ENCODE measurements at regions not wholly inside any gene's neighbourhood (a gene's known extent, or its start where the extent isn't known, plus 50 kb on each side); places are given as distances from the start of the nearest gene placed in this dataset.
"Not testable (repeated sequence)": the region's sequence is repeated elsewhere in the genome, so short reads cannot be mapped to it uniquely, and the experiment has no call there.

DNA sequence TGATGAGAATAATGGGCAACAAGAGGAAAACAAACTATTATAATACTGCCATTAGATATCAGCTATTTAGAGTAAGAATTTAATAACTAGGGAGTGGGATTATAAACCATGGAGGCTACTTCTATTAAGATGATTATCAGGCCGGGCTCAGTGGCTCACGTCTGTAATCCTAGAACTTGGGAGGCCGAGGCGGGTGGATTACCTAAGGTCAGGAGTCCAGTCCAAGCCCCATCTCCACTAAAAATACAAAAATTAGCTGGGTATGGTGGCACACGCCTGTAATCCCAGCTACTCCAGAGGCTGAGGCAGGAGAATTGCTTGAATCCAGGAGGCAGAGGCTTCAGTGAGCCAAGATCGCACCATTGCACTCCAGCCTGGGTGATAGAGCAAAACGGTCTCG lies 355.6 kb downstream of the PPP1R3A start:
- DNase-seq, result not testable (repeated sequence)

DNA sequence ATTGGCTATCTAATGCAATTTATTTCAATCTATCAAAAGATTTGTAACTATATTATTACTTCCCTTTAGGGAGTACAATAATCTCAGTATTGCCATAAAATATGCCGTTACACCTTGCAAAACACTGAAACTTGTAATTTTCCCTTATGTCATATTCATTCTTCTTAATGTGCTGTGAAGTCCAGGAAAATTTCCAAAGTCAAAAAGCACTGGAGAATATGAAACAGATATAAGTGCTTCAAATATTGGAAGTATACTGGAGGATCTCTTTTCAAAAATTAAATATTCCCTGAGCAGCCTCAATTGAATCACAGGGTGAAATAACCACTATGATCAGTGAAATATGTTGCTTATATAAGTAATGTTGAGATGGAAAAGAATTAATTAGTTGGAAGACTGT lies 356.0 kb downstream of the PPP1R3A start:
- DNase-seq, result no peak

DNA sequence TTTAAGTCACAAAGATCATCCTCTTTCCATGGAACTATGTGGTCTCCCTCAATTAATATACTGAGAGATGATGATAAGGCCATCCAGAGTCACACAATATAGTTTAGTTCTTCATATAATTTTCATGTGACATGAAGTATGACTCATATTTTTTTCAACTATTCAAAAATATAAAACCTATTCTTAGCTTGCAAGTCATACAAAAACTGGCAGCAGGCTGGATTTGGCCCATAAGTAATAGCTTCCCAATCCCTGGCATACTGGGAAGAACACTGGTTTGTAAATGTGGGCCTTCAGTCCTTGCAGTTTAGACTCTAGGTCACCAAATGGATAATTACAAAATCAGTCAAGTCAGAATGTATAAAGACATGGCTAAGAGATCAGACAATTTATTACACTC lies 356.6 kb downstream of the PPP1R3A start:
- no peak for DNase-seq

DNA sequence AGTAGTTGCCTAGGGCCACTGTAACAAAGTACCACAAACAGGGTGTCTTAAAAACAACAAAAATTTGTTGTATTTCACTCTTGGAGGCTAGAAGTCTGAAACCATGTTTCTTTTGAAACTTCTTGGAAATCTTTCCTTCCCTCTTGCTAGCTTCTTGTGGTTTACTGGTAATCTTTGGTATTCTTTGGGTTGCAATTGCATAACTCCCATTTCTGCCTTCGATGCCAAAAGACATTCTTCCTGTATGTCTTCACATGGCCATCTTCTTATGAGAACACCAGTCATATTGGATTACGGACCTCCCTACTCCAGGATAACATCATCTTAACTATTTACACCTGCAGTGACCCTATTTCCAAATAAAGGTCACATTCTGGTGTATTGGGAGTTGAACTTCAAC lies 357.4 kb downstream of the PPP1R3A start:
- DNase-seq, result no peak

DNA sequence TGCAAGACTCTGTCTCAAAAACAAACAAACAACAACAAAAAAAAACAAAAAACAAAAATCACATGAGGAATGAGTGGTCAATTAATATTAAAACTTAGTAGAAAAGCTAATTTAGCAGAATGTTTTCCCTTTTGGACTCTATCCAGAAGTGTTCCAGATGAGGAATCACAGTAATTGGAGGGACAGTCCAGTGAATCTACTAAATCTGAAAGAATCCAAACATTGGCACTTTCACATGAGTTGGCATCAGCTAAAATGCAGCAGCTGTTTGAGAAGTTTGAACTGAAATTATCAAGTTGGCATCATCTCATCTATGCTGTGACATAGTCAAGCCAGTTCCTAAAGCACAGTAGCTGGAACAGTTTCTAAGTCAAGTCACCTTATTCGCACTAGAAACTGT lies 367.8 kb downstream of the PPP1R3A start:
- no peak for DNase-seq

DNA sequence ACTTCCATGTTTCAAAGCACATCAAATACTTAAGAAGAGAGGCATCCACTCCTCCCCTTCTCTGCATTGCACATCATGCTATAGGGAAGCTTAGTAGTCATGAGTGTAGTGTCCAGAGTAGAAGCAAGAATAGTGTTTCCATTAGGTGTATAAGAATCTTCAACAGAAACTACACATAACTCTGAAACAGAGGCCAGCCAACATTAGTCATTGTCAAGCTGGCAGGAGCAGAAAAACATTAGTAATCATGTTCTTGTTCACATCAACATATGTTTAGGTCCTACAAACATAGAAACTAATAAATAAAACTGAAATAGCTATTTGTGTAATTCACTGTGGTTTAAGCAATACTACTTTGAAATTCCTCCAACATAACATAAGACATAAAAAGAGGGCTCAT lies 370.2 kb downstream of the PPP1R3A start:
- no peak for DNase-seq

DNA sequence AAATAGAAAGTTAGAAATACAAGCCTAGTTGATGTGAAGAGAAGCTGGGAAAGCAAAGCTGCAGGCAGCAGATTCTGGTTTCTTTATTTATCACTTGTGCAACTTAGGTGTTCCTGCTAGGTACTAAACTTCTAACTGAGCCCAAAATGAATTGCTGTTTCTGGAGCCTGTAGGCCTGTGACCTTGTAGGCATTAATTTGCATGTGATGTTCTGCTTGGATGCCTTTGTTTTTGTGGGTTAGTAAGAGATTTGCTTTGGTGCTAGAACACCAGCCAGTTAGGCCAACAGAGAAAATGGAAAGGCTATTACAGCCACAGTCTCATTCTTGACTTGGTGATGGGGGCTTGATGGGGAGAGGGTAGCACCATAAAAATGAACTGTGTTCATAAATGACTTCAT lies 370.7 kb downstream of the PPP1R3A start:
- no peak for DNase-seq

DNA sequence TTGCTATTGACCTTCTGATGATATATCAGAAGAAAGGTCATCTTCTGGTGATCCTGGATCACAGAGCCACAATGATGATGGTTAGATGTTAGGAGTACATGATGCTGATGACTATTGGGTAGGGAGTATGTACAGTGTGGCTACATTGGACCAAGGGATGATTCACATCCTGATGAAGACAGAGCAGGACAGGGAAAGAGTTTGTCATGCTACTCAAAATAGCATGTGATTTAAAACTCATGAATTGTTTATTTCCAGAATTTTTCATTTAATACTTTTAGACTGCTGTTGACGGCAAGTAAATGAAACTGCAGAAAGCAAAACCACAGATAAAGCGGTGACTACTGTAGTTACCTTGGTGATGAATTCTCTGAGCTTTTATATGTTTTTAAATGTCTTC lies 397.3 kb downstream of the PPP1R3A start:
- DNase-seq, result no peak

DNA sequence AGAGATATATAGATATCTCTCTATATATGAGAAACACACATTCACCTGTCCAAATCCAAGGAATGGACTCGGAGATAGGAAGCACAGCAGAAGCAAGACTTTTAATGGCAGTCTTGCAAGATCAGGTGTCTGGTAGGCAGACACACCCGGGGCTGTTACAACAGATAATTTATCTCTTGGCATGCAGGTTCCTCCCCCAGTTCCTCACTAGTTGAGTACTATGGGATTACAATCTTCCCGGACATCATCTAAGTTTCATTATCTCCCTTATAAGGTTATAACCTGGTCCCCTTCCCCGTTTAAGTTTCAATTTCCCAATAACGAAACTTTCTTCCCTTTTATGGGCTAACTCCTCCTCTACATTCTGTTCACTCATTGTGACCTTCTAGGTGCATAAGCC lies 399.3 kb downstream of the PPP1R3A start:
- no peak for DNase-seq

DNA sequence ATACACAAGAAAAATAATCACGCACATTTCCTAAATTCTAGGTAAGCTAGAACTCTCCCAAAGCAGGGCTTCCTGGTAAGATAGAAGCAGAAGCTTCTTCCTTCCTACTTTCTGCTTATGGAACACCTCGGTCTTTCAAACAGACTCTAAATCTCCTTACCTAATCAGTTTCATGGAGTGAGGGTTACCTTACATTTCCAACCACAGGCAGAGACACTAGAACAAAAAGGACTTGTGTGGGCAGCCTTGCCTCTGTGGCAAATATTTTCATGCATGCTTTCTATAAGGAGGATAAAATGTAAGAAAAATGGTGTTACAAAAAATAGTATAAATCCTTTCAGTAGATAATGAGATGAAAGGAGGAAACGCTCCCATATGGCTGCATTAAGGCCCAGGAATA lies 386.3 kb upstream of the SMIM30 start:
- no peak for DNase-seq

DNA sequence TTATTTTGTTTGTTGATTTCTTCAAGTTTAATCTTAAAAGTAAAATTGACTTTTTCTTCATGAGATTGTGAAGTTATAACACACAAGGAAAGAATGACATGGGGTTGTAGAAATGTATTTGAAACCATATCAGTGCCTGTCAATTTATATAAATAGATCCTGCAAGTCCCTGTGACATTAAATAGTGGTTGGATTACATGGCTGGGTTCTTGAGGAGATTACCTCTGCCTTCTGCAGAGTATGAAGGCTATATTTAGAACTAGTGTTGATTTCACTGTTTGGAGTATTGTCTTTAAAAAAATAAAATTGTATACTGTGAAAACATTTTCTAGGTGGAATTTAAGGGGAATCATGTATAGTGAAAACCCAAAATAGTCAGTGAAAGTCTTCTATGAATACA lies 385.8 kb upstream of the SMIM30 start:
- DNase-seq, result no peak

DNA sequence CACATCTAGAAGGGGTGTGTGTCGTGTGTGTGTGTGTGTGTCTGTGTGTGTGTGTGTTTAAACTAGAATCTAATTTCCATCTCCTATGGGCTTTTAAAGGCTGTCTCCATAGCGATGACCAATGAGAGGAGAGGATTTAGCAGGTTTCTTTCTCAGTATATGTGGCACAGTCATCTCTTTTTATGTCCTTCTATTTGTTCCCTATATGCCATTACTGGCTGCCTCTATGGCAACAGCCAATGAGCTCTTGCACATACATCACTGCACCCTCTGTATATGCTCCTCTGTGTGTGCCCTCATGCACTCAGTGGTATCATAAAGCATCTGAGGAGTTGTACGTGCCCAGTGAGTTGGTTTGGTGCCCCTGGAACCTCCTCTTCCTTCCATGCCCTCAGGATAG lies 378.2 kb upstream of the SMIM30 start:
- not testable (repeated sequence) for DNase-seq

DNA sequence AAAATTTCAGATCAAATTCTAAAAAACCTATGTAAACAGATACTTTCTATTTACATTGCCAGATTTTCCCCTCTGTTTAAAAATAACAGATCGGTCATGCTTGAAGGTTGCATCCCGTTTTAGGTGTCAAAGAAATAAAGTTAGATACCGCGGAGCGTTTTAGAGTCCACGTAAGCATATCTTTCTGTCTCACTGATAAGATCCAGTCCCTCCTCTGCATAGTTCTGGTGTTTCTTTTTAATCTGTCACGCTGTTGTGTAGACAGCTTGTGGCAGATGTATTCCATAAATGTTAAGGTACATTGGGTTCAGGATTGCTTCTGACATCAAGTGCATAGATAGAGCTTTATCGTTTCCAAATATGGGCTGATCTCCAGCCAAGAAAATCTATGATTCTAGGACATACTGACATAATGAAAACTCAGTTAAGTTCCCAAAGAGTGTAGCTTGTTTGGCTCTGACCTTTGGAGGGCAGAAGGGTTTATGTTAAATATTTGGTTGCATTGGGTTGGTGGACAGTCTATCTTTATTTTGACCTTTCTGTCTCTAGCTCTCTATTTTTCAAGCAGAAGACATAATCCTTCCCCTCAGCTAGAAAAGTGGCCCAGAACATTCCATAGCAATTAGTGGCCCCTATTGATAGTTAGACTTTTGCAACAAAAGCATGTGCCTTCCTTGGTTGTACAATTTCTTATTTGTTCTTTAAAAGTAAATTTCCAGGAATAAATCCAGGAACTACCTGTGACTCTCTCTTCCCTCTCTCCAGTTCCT lies 376.6 kb upstream of the SMIM30 start:
- DNase-seq, result not testable (repeated sequence)

DNA sequence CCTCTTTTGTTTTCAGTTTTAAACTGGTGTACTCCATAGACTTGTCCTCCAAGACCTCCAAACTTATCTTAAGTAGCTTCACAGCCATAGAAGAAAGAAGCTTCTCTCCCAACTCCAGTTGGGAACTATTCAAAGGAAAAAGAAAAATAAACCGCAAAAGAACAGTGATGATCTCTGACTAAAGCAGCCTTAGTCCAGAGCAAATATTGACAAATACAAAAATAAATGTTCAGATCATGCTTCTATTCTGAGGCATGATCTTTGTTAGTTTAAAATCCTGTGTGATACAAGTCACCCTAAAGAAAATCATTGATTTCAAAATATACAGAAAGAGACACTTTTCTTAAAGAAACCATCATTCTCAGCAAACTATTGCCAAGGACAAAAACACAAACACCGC lies 373.0 kb upstream of the SMIM30 start:
- DNase-seq, result no peak

DNA sequence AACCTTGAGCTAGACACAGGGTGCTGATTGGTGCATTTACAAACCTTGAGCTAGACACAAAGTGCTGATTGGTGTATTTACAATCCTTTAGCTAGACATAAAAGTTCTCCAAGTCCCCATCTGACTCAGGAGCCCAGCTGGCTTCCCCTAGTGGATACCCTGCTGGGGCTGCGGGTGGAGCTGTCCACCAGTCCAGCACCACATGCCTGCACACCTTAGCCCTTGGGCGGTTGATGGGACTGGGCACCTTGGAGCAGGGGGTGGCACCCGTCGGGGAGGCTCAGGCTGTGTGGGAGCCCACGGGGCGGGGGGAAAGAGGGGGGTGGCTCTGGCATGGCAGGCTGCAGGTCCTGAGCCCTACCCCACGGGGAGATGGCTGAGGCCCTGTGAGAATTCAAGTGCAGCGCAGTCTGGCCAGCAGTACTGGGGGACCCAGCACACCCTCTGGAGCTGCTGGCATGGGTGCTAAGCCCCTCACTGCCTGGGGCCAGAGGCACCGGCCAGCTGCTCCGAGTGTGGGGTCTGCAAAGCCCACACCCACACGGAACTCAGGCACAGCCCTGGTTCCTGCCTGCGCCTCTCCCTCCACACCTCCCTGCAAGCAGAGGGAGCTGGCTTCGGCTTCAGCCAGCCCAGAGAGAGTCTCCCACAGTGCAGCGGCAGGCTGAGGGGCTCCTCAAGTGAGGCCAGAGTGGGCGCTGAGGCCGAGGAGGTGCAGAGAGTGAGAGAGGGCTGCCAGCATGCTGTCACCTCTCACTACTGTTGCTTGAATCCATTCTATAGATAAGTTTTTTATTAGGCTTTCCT lies 369.8 kb upstream of the SMIM30 start:
- no peak for DNase-seq

DNA sequence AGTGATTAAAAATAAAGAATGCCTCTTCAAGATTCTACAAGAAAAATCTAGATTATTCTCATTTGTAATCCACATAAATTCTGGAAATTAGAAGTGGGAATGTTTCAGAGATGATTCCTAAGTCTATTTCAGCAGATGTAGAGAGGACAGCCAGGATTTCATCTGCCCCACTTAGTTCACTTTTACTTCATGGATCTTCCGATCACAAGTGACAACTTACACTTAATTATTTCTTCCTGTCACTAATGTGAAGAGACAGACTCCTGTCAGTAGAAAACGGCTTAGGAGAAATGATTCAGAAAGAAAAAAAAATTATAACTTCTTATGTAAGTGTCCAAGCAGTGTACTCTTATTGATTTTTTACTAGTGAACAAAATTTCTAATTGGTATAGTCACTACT lies 368.2 kb upstream of the SMIM30 start:
- DNase-seq, result no peak

DNA sequence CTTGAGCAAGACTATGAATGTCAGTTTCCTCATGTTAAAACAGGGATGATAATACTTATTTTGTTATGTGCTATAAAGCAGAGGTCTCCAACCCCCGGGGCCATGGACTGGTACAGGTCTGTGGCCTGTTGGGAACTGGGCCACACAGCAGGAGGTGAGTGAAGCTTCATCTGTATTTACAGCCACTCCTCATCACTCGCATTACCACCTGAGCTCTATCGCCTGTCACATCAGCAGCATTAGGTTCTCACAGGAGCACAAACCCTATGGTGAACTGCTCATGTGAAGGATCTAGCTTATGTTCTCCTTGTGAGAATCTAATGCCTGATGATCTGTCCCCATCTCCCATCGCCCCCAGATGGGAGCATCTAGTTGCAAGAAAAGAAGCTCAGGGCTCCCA lies 365.3 kb upstream of the SMIM30 start:
- no peak for DNase-seq

DNA sequence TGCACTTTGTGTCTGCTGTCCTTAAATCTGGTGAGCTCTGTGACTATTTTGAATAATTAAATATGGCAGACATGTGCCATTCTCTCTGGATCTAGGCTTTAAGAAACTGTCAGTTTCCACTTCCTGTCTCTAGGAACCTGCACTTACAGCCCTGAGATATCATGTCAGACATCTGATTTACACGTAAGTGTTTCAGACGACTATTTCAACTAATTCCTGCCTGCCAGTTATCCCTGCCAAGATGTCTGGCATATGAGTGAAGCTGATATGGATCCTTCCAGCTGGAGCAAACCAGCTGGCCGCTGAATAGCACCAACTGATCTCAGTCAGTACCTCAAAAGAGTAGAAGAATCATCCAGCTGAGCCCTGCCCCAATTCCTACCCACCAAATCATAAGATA lies 362.2 kb upstream of the SMIM30 start:
- DNase-seq, result no peak

DNA sequence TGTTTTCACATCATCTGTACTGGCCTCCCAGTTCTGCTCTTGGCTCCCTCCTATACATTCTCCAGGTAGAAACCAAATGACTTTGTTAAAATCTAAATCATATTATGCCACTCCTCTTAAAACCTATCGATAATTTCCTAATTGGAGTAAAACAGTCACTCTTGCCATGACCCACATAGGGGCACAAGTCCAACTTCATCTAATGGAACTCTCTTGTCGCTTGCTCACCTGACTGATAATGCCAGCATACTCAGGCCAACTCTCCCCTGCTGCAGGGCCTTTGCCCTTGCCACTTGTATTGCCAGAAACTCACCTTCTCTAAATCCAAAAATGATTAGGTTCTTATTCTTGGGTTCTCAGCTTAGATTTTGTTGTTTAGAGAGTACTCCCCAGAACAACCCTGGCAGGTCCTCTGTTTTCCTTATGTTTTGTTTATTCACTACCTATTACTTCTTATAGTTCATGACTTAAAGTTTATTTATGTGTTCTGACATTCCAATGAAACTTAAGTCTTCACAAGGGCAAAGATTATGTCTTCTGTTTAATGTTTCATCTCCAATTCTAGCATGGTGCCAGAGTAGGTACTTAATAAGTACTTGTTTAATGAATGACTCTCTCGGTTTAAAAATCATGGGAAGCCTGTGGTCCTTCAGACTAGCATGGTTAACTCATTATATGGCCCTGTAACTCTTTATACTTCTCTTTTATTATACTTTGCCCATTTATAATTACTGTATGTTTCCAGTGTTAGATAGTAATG lies 345.9 kb upstream of the SMIM30 start:
- DNase-seq, result no peak

DNA sequence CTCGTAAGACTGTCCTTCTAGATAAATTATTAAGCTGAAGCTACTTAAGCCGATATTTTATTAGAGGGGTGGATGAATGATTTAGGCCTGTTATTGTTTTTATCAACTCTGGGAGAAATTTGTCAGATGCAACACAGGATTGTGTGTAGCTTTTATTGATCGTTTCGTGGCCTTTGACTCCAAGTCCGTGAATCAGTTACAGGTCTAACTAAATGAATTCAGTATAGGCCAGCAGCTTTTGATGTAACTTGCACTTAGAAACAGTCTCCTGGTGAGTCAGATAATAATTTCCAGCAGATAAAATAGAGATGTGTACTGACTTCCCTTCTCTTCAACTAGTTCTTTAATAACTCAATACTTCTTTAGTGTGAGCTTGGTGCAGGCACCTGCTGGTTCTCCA lies 341.7 kb upstream of the SMIM30 start:
- DNase-seq, result no peak

DNA sequence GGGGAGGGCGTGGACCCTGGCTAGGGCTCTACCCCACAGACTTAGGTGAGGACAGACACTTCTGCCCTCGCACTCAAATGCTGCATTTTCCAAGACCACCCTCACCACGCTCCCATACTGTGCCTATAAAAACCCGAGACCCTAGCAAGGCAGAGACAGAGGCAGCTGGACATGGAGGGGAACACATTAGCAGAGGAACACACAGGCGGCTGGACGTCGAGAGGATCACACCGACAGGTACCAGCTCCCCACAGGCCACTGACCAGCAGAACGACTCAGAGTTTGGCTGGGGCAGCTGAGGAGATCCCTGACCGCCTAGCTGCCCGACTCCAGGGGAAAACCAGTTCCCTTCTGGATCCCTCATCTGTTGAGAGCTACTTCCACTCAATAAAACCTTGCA lies 338.2 kb upstream of the SMIM30 start:
- no peak for DNase-seq

DNA sequence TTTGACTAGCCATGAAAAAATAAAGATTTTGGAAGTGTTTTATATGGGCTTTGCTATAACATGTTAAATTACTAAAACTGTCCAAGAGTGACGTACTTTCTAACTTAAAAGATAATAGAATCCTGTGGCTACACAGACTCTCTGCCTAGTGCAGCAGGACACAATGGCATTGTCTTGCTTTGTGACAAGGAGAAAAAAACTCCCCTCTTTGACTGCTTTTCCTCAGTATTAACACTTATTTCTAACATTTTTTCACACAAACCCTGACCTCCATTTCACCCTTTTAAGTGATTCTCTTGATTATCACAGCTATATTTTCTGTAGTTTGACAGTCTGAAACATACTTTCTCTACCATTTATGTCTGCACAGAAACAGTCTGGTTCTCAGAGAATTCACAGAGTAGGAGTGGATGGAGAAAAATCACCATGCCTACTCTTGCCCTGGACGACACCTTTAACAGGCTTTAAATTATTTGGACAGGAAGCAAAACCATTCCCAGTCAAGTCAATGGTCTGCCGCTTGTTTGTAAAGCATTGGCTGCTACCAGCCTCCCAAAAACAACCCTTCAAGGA lies 336.3 kb upstream of the SMIM30 start:
- no peak for DNase-seq

DNA sequence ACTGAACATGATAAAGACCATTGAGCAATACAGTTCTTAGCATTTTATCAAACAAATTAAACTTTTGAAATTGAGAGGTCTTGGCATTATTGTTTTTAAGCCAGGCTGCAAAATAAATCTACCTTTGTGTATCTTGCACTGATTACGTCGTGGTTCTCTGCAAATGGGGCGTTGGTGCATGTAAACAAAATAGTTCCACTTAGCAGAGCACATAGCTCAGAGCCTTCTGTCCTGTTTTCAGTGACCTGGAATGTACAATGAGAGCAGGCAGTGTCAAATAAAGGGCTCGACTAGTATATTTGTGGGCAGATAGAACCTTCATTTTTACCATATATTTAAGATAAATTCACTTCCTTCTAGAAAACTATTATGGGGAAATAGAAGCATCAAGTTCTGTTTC lies 333.9 kb upstream of the SMIM30 start:
- no peak for DNase-seq

DNA sequence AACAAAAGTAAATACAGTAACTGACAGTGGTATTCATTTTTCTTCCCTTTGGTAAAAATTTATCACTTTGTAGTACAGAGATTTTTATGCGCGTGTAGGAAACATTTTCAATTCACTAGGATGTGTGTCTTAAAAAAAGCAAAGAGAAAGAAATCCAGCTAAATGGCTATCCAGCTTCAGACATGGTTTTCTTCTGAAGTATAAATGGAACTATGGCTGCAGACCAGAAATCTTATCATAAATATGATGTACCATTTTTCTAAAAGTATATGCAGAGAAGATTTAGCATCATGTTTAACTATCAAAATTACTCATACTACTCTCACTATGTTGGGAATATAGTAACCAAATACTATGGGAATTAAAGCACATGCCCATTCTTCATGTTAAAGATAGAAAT lies 328.4 kb upstream of the SMIM30 start:
- no peak for DNase-seq
